Hematopoietic multipotent progenitor cell treated with erythropoietin and hydrocortisone succinate and interleukin-3 and kit ligand, for 8 days (in vitro differentiated cells): ENCODE measurements at regions not wholly inside any gene's neighbourhood (a gene's known extent, or its start where the extent isn't known, plus 50 kb on each side); places are given as distances from the start of the nearest gene placed in this dataset.

ENCODE experiments used
- DNase-seq: peaks from one replicate; pipeline ENCODE4 v3.0.0-alpha.2; 2015

- peak; percentile 1 for DNase-seq
These were observed 52.8 kb upstream of the LYPLAL1 start for GRCh38 chr1:219120624-219121544.

- no peak for DNase-seq
These were observed 52.0 kb upstream of the LYPLAL1 start for GRCh38 chr1:219121679-219122078.

- no peak for DNase-seq
These were observed 50.6 kb upstream of the LYPLAL1 start for GRCh38 chr1:219123036-219123435.
